K562 (cell line): ENCODE measurements at regions not wholly inside any gene's neighbourhood (a gene's known extent, or its start where the extent isn't known, plus 50 kb on each side); places are given as distances from the start of the nearest gene placed in this dataset.

ENCODE experiments used
- BRCA1 ChIP-seq, 2 experiments: fragments of 450-650 bp in 1 of 2; sonication (generic) in 1 of 2; formaldehyde crosslinking in 1 of 2; IDR thresholded peaks; 2 replicates each; pipeline versions ENCODE4 v1.5.0 to v1.6.1; 2017 to 2020; ENCODE audit warnings: mild to moderate bottlenecking in 1 of 2, missing genetic modification reagents in 1 of 2
- CCNT2 ChIP-seq: IDR thresholded peaks from 2 replicates; pipeline ENCODE4 v1.6.1; 2011; ENCODE audit warnings: borderline replicate concordance, low read depth, mild to moderate bottlenecking, moderate library complexity, mixed read lengths, low read length; ENCODE audit not compliant: insufficient read length; ENCODE audit errors: extremely low read depth
- HDAC2 ChIP-seq: fragments of 450-650 bp; IDR thresholded peaks from 2 replicates; pipeline ENCODE4 v1.6.1; 2016; ENCODE audit warnings: mild to moderate bottlenecking
- SNRNP70 ChIP-seq: fragments of 200-400 bp; formaldehyde crosslinking; optimal IDR thresholded peaks from 2 replicates; pipeline ENCODE3; 2017; ENCODE audit warnings: low read depth, low read length
- SPI1 ChIP-seq: IDR thresholded peaks from 2 replicates; pipeline ENCODE4 v1.6.1; 2011; ENCODE audit warnings: low read depth, low read length, control low read depth, borderline replicate concordance
- SRSF9 ChIP-seq: fragments of 200-400 bp; formaldehyde crosslinking; IDR thresholded peaks from 2 replicates; pipeline ENCODE4 v1.6.1; 2017; ENCODE audit warnings: low read depth, low read length, borderline replicate concordance
- ZKSCAN1 ChIP-seq: fragments of 150-350 bp; IDR thresholded peaks from 2 replicates; pipeline ENCODE4 v1.6.1; 2016; ENCODE audit warnings: low read depth, low read length
- TF ChIP-seq, protein P1 (sequence below): fragments of 450-650 bp; IDR thresholded peaks from one replicate; pipeline ENCODE4 v1.6.1; 2018; ENCODE audit warnings: mild to moderate bottlenecking, moderate library complexity; ENCODE audit not compliant: partially characterized antibody
- TF ChIP-seq, protein P2 (sequence below): fragments of 250-450 bp; sonication (Bioruptor Pico); IDR thresholded peaks from 2 replicates; pipeline ENCODE4 v1.4.0; 2020

DNA sequence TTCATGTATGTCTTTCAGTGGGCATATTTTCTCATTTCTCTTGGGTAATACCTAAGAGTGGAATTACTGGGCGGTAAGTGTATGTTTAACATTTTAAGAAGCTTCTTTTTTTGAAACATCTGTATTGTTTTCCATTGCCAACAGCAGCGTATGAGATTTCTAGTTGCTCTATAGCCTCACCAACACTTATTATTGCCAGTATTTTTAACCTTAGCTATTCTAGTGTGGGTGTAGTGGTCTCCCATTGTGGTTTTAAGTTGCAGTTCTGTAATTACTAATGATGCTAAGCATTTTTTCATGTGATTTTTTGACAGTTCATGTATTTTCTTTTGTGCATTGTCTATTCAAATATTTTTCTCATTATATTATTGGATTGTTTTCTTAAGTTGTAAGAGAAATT is 101.9 kb upstream of the EEA1 start (continued):
- TF ChIP-seq SPI1, result no peak
- TF ChIP-seq, protein P1, sequence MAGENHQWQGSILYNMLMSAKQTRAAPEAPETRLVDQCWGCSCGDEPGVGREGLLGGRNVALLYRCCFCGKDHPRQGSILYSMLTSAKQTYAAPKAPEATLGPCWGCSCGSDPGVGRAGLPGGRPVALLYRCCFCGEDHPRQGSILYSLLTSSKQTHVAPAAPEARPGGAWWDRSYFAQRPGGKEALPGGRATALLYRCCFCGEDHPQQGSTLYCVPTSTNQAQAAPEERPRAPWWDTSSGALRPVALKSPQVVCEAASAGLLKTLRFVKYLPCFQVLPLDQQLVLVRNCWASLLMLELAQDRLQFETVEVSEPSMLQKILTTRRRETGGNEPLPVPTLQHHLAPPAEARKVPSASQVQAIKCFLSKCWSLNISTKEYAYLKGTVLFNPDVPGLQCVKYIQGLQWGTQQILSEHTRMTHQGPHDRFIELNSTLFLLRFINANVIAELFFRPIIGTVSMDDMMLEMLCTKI, result no peak
- TF ChIP-seq HDAC2, result no peak
- no peak for TF ChIP-seq ZKSCAN1
- no peak for TF ChIP-seq SNRNP70
- TF ChIP-seq CCNT2, result no peak
- TF ChIP-seq SRSF9, result no peak
- TF ChIP-seq, protein P2, sequence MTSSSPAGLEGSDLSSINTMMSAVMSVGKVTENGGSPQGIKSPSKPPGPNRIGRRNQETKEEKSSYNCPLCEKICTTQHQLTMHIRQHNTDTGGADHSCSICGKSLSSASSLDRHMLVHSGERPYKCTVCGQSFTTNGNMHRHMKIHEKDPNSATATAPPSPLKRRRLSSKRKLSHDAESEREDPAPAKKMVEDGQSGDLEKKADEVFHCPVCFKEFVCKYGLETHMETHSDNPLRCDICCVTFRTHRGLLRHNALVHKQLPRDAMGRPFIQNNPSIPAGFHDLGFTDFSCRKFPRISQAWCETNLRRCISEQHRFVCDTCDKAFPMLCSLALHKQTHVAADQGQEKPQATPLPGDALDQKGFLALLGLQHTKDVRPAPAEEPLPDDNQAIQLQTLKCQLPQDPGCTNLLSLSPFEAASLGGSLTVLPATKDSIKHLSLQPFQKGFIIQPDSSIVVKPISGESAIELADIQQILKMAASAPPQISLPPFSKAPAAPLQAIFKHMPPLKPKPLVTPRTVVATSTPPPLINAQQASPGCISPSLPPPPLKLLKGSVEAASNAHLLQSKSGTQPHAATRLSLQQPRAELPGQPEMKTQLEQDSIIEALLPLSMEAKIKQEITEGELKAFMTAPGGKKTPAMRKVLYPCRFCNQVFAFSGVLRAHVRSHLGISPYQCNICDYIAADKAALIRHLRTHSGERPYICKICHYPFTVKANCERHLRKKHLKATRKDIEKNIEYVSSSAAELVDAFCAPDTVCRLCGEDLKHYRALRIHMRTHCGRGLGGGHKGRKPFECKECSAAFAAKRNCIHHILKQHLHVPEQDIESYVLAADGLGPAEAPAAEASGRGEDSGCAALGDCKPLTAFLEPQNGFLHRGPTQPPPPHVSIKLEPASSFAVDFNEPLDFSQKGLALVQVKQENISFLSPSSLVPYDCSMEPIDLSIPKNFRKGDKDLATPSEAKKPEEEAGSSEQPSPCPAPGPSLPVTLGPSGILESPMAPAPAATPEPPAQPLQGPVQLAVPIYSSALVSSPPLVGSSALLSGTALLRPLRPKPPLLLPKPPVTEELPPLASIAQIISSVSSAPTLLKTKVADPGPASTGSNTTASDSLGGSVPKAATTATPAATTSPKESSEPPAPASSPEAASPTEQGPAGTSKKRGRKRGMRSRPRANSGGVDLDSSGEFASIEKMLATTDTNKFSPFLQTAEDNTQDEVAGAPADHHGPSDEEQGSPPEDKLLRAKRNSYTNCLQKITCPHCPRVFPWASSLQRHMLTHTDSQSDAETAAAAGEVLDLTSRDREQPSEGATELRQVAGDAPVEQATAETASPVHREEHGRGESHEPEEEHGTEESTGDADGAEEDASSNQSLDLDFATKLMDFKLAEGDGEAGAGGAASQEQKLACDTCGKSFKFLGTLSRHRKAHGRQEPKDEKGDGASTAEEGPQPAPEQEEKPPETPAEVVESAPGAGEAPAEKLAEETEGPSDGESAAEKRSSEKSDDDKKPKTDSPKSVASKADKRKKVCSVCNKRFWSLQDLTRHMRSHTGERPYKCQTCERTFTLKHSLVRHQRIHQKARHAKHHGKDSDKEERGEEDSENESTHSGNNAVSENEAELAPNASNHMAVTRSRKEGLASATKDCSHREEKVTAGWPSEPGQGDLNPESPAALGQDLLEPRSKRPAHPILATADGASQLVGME (CRISPR knock-in tag), result no peak
- no peak for TF ChIP-seq BRCA1 (IDR thresholded peaks at IDR 0.05)
- no peak for TF ChIP-seq BRCA1 (CRISPR knock-in tag; IDR thresholded peaks at IDR 0.05)
